ENCODE measurements at regions not wholly inside any gene's neighbourhood (a gene's known extent, or its start where the extent isn't known, plus 50 kb on each side); places are given as distances from the start of the nearest gene placed in this dataset.

- no peak overlapping the region for H3K27ac Mint-ChIP-seq (ENCODE audit: unreplicated experiment)
Measured at GRCh38 chr4:184575306-184575705, 73.9 kb downstream of the CASP3 start.

GRCh38 chr4:184574861-184575260 is 74.4 kb downstream of the CASP3 start:
- Mint-ChIP-seq H3K9me3 (ENCODE audit: unreplicated experiment) (peaks cover 4% of the 10 kb centered on the region), H3K4me1 (ENCODE audit: unreplicated experiment) (peaks cover 4% of the 10 kb centered on the region), H3K27me3 (ENCODE audit: unreplicated experiment) (no peaks in the 10 kb centered on the region), H3K27ac (ENCODE audit: unreplicated experiment) (peak overlapping the region; percentile 13), H3K4me3 (ENCODE audit: unreplicated experiment) (no peak overlapping the region), H3K36me3 (ENCODE audit: unreplicated experiment) (no peaks in the 10 kb centered on the region)
- DNase-seq (ENCODE audit: extremely low spot score, unreplicated experiment), result no peak
- no peak for TF ChIP-seq CTCF (IDR thresholded peaks at IDR 0.05)

More at GRCh38 chr4:184575306-184575705, 73.9 kb downstream of the CASP3 start:
- TF ChIP-seq CTCF (IDR thresholded peaks at IDR 0.05), result no peak
- Mint-ChIP-seq H3K4me3 (ENCODE audit: unreplicated experiment) (no peak overlapping the region), H3K36me3 (ENCODE audit: unreplicated experiment) (no peaks in the 10 kb centered on the region), H3K27me3 (ENCODE audit: unreplicated experiment) (no peaks in the 10 kb centered on the region), H3K4me1 (ENCODE audit: unreplicated experiment) (peaks cover 4% of the 10 kb centered on the region), H3K9me3 (ENCODE audit: unreplicated experiment) (peaks cover 4% of the 10 kb centered on the region)
- no peak for DNase-seq (ENCODE audit: extremely low spot score, unreplicated experiment)

- Mint-ChIP-seq H3K4me3 (ENCODE audit: unreplicated experiment) (no peak overlapping the region), H3K27ac (ENCODE audit: unreplicated experiment) (no peak overlapping the region)
Measured at GRCh38 chr4:184573701-184574100, 75.5 kb downstream of the CASP3 start.

GRCh38 chr4:184568770-184569169 is 80.5 kb downstream of the CASP3 start:
- DNase-seq (ENCODE audit: extremely low spot score, unreplicated experiment), result no peak
- Mint-ChIP-seq H3K4me3 (ENCODE audit: unreplicated experiment) (no peak overlapping the region), H3K27ac (ENCODE audit: unreplicated experiment) (no peak overlapping the region), H3K4me1 (ENCODE audit: unreplicated experiment) (no peaks in the 10 kb centered on the region), H3K36me3 (ENCODE audit: unreplicated experiment) (no peaks in the 10 kb centered on the region), H3K9me3 (ENCODE audit: unreplicated experiment) (peaks cover 7% of the 10 kb centered on the region), H3K27me3 (ENCODE audit: unreplicated experiment) (no peaks in the 10 kb centered on the region)
- TF ChIP-seq CTCF (IDR thresholded peaks at IDR 0.05), result no peak

More at GRCh38 chr4:184573701-184574100, 75.5 kb downstream of the CASP3 start:
- Mint-ChIP-seq H3K36me3 (ENCODE audit: unreplicated experiment) (no peaks in the 10 kb centered on the region), H3K9me3 (ENCODE audit: unreplicated experiment) (peaks cover 4% of the 10 kb centered on the region), H3K27me3 (ENCODE audit: unreplicated experiment) (no peaks in the 10 kb centered on the region), H3K4me1 (ENCODE audit: unreplicated experiment) (peaks cover 4% of the 10 kb centered on the region)
- DNase-seq (ENCODE audit: extremely low spot score, unreplicated experiment), result no peak
- TF ChIP-seq CTCF (IDR thresholded peaks at IDR 0.05), result no peak

GRCh38 chr4:184563621-184564020 is 85.6 kb downstream of the CASP3 start:
- Mint-ChIP-seq H3K27me3 (ENCODE audit: unreplicated experiment) (no peaks in the 10 kb centered on the region), H3K27ac (ENCODE audit: unreplicated experiment) (no peak overlapping the region)

More at GRCh38 chr4:184563621-184564020, 85.6 kb downstream of the CASP3 start:
- H3K4me3 Mint-ChIP-seq (ENCODE audit: unreplicated experiment), result no peak overlapping the region
- no peaks in the 10 kb centered on the region for H3K4me1 Mint-ChIP-seq (ENCODE audit: unreplicated experiment)
- no peak for DNase-seq (ENCODE audit: extremely low spot score, unreplicated experiment)
- H3K9me3 Mint-ChIP-seq (ENCODE audit: unreplicated experiment), result peaks cover 5% of the 10 kb centered on the region
- H3K36me3 Mint-ChIP-seq (ENCODE audit: unreplicated experiment), result no peaks in the 10 kb centered on the region
- no peak for TF ChIP-seq CTCF (IDR thresholded peaks at IDR 0.05)
